KMS-11 (cell line): ENCODE measurements at regions not wholly inside any gene's neighbourhood (a gene's known extent, or its start where the extent isn't known, plus 50 kb on each side); places are given as distances from the start of the nearest gene placed in this dataset.
"Not testable (repeated sequence)": the region's sequence is repeated elsewhere in the genome, so short reads cannot be mapped to it uniquely, and the experiment has no call there.

Experiments used
- H2AFZ ChIP-seq: fragments of 200-600 bp; sonication (generic); 2 replicates; pipeline ENCODE4 v1.6.1; 2016; ENCODE audit warnings: antibody characterized with exemption, mixed run types, low read depth
- H3K27ac ChIP-seq: fragments of 200-600 bp; sonication (generic); 2 replicates; pipeline ENCODE4 v1.6.1; 2016; ENCODE audit warnings: mild to moderate bottlenecking, mixed run types
- H3K27me3 ChIP-seq: fragments of 200-600 bp; sonication (generic); 2 replicates; pipeline ENCODE4 v1.6.1; 2017; ENCODE audit warnings: mild to moderate bottlenecking, low read depth, mixed run types, moderate library complexity; ENCODE audit not compliant: insufficient read depth
- H3K36me3 ChIP-seq: fragments of 200-600 bp; sonication (generic); 2 replicates; pipeline ENCODE4 v1.6.1; 2017; ENCODE audit warnings: mild to moderate bottlenecking, mixed run types; ENCODE audit not compliant: insufficient read depth
- H3K4me1 ChIP-seq: fragments of 200-600 bp; sonication (generic); 2 replicates; pipeline ENCODE4 v1.6.1; 2016; ENCODE audit warnings: mild to moderate bottlenecking, low read depth, mixed run types; ENCODE audit not compliant: poor library complexity, severe bottlenecking
- H3K4me2 ChIP-seq: fragments of 200-600 bp; sonication (generic); 2 replicates; pipeline ENCODE4 v1.7.0; 2016; ENCODE audit warnings: mild to moderate bottlenecking, mixed run types
- H3K4me3 ChIP-seq: fragments of 200-600 bp; sonication (generic); IDR thresholded peaks from 2 replicates; pipeline ENCODE4 v1.6.1; 2017; ENCODE audit warnings: low read depth, low read length, mixed read lengths; ENCODE audit not compliant: insufficient read depth
- H3K79me2 ChIP-seq: fragments of 200-600 bp; sonication (generic); 2 replicates; pipeline ENCODE4 v1.6.1; 2016; ENCODE audit warnings: low read depth, mixed run types; ENCODE audit not compliant: insufficient read depth
- H3K9ac ChIP-seq: fragments of 200-600 bp; sonication (generic); 2 replicates; pipeline ENCODE4 v1.6.1; 2016; ENCODE audit warnings: mild to moderate bottlenecking, mixed run types
- H4K20me1 ChIP-seq: fragments of 200-600 bp; sonication (generic); 2 replicates; pipeline ENCODE4 v1.6.1; 2016; ENCODE audit warnings: mild to moderate bottlenecking, mixed run types; ENCODE audit not compliant: insufficient read depth
- TF ChIP-seq, protein P1 (sequence below): fragments of 200-600 bp; sonication (generic); conservative IDR thresholded peaks from 2 replicates; pipeline ENCODE4 v1.6.1; 2017; ENCODE audit warnings: low read depth, mild to moderate bottlenecking, antibody characterized with exemption, low read length, moderate library complexity, mixed read lengths

DNA sequence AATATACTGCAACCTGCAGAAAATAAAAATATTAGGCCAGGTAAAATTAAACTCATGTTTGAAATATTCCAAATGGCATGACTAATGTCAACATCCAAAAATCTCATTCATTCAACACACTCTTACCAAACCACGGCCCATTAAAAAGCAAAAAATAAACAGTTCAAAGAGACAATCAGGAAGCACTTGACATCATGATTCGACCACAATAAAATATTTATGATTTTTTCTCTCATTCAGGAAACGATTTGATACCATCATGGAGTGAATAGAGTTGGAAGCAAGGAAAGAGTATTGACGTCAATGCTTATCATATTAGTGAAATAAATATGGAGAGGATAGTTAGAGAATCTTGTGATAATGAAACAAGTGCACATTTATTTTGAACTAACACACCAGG lies 354.1 kb downstream of the KCNJ2 start:
- H2AFZ ChIP-seq = no peak overlapping the region
- H3K79me2 ChIP-seq = no peaks in the 10 kb centered on the region
- no peak overlapping the region for H3K9ac ChIP-seq
- no peaks in the 10 kb centered on the region for H3K36me3 ChIP-seq
- TF ChIP-seq, protein P1, sequence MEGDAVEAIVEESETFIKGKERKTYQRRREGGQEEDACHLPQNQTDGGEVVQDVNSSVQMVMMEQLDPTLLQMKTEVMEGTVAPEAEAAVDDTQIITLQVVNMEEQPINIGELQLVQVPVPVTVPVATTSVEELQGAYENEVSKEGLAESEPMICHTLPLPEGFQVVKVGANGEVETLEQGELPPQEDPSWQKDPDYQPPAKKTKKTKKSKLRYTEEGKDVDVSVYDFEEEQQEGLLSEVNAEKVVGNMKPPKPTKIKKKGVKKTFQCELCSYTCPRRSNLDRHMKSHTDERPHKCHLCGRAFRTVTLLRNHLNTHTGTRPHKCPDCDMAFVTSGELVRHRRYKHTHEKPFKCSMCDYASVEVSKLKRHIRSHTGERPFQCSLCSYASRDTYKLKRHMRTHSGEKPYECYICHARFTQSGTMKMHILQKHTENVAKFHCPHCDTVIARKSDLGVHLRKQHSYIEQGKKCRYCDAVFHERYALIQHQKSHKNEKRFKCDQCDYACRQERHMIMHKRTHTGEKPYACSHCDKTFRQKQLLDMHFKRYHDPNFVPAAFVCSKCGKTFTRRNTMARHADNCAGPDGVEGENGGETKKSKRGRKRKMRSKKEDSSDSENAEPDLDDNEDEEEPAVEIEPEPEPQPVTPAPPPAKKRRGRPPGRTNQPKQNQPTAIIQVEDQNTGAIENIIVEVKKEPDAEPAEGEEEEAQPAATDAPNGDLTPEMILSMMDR = no peak
- no peaks in the 10 kb centered on the region for H3K27me3 ChIP-seq
- H3K4me2 ChIP-seq = no peak overlapping the region
- H3K4me1 ChIP-seq = no peaks in the 10 kb centered on the region
- H3K4me3 ChIP-seq = no peak overlapping the region
- H4K20me1 ChIP-seq = no peaks in the 10 kb centered on the region
- no peak overlapping the region for H3K27ac ChIP-seq

DNA sequence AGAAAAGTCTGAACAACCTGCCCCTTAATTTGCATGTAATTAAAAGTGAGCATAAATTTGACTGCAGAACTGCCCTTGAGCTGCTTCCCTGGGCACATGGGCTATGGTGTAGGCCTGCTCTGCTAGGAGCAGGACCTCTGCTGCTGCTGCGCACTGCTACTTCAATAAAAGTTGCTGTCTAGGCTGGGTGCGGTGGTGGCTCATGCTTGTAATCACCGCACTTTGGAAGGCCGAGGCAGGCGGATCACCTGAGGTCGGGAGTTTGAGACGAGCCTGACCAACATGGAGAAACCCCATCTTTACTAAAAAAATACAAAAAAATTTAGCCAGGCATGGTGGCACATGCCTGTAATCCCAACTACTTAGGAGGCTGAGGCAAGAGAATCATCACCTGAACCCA lies 355.7 kb downstream of the KCNJ2 start:
- not testable (repeated sequence) for H3K4me1 ChIP-seq, H3K4me3 ChIP-seq, H3K4me2 ChIP-seq

DNA sequence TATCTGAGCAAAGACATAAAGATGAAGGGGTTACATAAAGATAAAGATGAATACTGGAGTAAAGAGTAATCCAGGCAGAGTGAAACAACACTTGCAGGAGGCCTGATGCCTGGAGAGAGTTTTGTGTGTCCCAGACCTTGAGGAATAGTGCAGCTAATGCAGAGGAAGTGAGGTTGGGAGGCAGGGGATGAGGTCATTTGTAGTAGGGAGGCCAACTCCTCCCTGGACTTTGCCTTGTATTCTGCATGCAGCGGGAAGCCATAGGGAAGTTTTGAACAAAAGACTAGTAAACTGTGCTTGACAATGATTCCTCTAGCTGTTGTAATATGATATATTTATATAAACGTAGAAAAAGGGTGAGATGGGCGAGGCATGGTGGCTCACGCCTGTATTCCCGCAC lies 356.6 kb downstream of the KCNJ2 start:
- Histone ChIP-seq H3K4me1 (no peaks in the 10 kb centered on the region), H3K4me3 (no peak overlapping the region), H3K9ac (no peak overlapping the region), H3K79me2 (no peaks in the 10 kb centered on the region), H3K4me2 (no peak overlapping the region), H4K20me1 (no peaks in the 10 kb centered on the region), H3K36me3 (no peaks in the 10 kb centered on the region), H3K27me3 (no peaks in the 10 kb centered on the region), H3K27ac (no peak overlapping the region), H2AFZ (no peak overlapping the region)
- TF ChIP-seq, protein P1 = no peak

More for the DNA sequence above, 355.7 kb downstream of the KCNJ2 start:
- not testable (repeated sequence) for H3K27me3 ChIP-seq, H2AFZ ChIP-seq, H3K79me2 ChIP-seq, H4K20me1 ChIP-seq, H3K27ac ChIP-seq, H3K9ac ChIP-seq, H3K36me3 ChIP-seq

DNA sequence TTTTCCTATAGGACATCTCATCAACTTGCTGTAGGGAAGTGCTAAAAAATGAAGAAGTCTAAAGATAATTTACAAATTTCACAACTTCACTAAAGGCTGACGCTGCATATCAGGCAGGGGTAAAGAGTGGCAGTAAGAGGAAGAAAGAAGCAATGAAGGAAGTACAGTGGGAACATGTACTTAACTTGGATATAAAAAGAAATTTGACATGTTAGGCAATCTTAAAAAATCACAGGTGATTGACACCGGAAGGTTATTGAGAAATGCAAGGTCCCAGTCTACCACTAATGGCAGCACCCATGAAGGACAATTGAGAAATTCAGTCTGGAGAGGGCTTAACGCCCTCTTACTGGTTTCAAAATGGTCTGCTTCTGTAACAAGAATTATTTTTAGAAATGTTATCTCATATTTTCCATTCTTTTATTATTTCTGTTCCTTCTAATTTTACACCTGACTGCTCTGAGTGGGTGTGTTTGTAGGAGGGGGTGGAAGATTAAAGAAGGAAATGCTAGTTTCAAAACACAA lies 358.1 kb downstream of the KCNJ2 start:
- TF ChIP-seq, protein P1 = no peak
- Histone ChIP-seq H3K4me1 (no peaks in the 10 kb centered on the region), H4K20me1 (no peaks in the 10 kb centered on the region), H3K79me2 (no peaks in the 10 kb centered on the region), H3K27ac (no peak overlapping the region), H3K4me2 (no peak overlapping the region), H3K4me3 (no peak overlapping the region), H3K36me3 (no peaks in the 10 kb centered on the region), H3K27me3 (no peaks in the 10 kb centered on the region), H3K9ac (no peak overlapping the region), H2AFZ (no peak overlapping the region)

DNA sequence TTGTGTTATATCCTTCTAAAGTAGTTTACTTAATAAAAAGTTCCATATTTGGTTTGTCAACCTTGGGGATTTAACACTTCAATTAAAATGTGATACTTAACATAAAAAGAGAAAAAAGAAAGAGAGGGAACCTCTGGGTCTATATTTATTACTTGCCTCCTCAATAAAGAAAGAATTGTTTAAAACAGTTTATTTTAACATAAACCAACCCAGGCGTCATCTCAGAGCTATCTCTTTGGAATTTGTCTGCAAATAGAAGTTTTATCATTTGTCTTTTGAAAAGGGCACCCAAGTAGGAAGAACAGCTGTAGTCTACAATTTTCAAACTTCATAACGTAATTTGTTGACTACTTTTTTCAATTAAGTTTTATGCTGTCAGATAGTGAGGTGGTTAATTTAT lies 364.1 kb downstream of the KCNJ2 start:
- no peaks in the 10 kb centered on the region for H4K20me1 ChIP-seq
- TF ChIP-seq, protein P1 = no peak
- no peaks in the 10 kb centered on the region for H3K4me1 ChIP-seq
- no peak overlapping the region for H3K9ac ChIP-seq
- no peak overlapping the region for H3K4me3 ChIP-seq
- H3K79me2 ChIP-seq = no peaks in the 10 kb centered on the region
- H3K36me3 ChIP-seq = no peaks in the 10 kb centered on the region
- H3K27me3 ChIP-seq = no peaks in the 10 kb centered on the region
- no peak overlapping the region for H2AFZ ChIP-seq
- no peak overlapping the region for H3K27ac ChIP-seq
- H3K4me2 ChIP-seq = no peak overlapping the region
